NCI-H2107 treated with DMSO at 0.1 percent for 48 hours (cell line): ENCODE measurements at regions not wholly inside any gene's neighbourhood (a gene's known extent, or its start where the extent isn't known, plus 50 kb on each side); places are given as distances from the start of the nearest gene placed in this dataset.

Experiments used
- DNase-seq: peaks from one replicate; lab custom pipeline; 2025; ENCODE audit not compliant: unreplicated experiment; lab: John Stamatoyannopoulos, UW

GRCh38 chr3:195004512-195005250, 266.3 kb downstream of the XXYLT1 start:
- no peak for DNase-seq

GRCh38 chr3:195005251-195005620, 265.7 kb downstream of the XXYLT1 start:
- DNase-seq, result no peak

GRCh38 chr3:195005759-195006510, 265.0 kb downstream of the XXYLT1 start:
- DNase-seq, result no peak

- no peak for DNase-seq
Measured at GRCh38 chr3:195007151-195007550, 263.8 kb downstream of the XXYLT1 start.

- DNase-seq, result peak; percentile 39
Measured at GRCh38 chr3:195007766-195008165, 263.2 kb downstream of the XXYLT1 start.

GRCh38 chr3:195008816-195009215, 262.1 kb downstream of the XXYLT1 start:
- DNase-seq, result no peak

GRCh38 chr3:195009616-195010015, 261.3 kb downstream of the XXYLT1 start:
- no peak for DNase-seq

- no peak for DNase-seq
Measured at GRCh38 chr3:195010551-195011100, 260.3 kb downstream of the XXYLT1 start.

GRCh38 chr3:195011231-195011834, 259.6 kb downstream of the XXYLT1 start:
- DNase-seq, result no peak

- no peak for DNase-seq
Measured at GRCh38 chr3:195012100-195012499, 258.9 kb downstream of the XXYLT1 start.

- DNase-seq, result no peak
Measured at GRCh38 chr3:195012571-195012970, 258.4 kb downstream of the XXYLT1 start.

GRCh38 chr3:195013411-195014361, 257.3 kb downstream of the XXYLT1 start:
- DNase-seq, result no peak

- no peak for DNase-seq
Measured at GRCh38 chr3:195015021-195015420, 255.9 kb downstream of the XXYLT1 start.

GRCh38 chr3:195017151-195017550, 253.8 kb downstream of the XXYLT1 start:
- DNase-seq, result no peak
